ENCODE measurements at regions not wholly inside any gene's neighbourhood (a gene's known extent, or its start where the extent isn't known, plus 50 kb on each side); places are given as distances from the start of the nearest gene placed in this dataset.

- no peaks in the 10 kb centered on the region for H3K9me3 Mint-ChIP-seq (ENCODE audit: low read depth)
- no peak for DNase-seq
Measured at GRCh38 chr1:30186586-30186985, 536.8 kb downstream of the MATN1 start.

GRCh38 chr1:30185809-30186208, 537.6 kb downstream of the MATN1 start:
- DNase-seq: no peak
- ATAC-seq: no peak
- Mint-ChIP-seq H3K27me3 (no peaks in the 10 kb centered on the region), H3K9me3 (ENCODE audit: low read depth) (no peaks in the 10 kb centered on the region), H3K4me1 (peaks cover 5% of the 10 kb centered on the region), H3K36me3 (no peaks in the 10 kb centered on the region), H3K27ac (no peak overlapping the region), H3K4me3 (no peak overlapping the region)
- CTCF ChIA-PET: no interaction called here

More at GRCh38 chr1:30186586-30186985, 536.8 kb downstream of the MATN1 start:
- H3K27ac Mint-ChIP-seq: no peak overlapping the region
- no peaks in the 10 kb centered on the region for H3K36me3 Mint-ChIP-seq
- no peak overlapping the region for H3K4me3 Mint-ChIP-seq
- CTCF ChIA-PET: no interaction called here
- peaks cover 12% of the 10 kb centered on the region for H3K4me1 Mint-ChIP-seq
- H3K27me3 Mint-ChIP-seq: no peaks in the 10 kb centered on the region
- ATAC-seq: no peak

DNA sequence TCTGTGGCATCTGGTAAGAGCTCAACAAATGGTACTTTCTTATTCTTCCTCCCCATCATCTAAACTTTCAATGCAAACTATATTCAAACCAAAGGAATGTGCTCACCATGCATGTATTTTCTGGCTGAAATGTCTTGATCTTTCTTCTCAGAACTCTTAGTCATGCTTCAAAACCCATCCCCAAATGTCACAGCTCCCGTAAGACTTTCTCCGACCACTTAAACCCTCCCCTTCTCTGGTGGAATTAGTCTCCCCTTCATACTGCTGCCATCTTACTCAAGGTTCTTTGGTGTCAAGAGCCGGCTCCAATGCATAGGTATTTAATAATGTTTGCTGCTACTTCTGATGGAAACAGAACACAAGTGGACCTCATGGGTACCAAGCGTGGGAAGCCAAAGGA, 538.1 kb downstream of the MATN1 start:
- H3K27me3 Mint-ChIP-seq: no peaks in the 10 kb centered on the region
- no peak for ATAC-seq
- H3K4me1 Mint-ChIP-seq: peaks cover under 1% of the 10 kb centered on the region
- CTCF ChIA-PET: no interaction called here
- no peak overlapping the region for H3K4me3 Mint-ChIP-seq
- H3K27ac Mint-ChIP-seq: no peak overlapping the region
- no peaks in the 10 kb centered on the region for H3K36me3 Mint-ChIP-seq
- no peaks in the 10 kb centered on the region for H3K9me3 Mint-ChIP-seq (ENCODE audit: low read depth)
- no peak for DNase-seq

DNA sequence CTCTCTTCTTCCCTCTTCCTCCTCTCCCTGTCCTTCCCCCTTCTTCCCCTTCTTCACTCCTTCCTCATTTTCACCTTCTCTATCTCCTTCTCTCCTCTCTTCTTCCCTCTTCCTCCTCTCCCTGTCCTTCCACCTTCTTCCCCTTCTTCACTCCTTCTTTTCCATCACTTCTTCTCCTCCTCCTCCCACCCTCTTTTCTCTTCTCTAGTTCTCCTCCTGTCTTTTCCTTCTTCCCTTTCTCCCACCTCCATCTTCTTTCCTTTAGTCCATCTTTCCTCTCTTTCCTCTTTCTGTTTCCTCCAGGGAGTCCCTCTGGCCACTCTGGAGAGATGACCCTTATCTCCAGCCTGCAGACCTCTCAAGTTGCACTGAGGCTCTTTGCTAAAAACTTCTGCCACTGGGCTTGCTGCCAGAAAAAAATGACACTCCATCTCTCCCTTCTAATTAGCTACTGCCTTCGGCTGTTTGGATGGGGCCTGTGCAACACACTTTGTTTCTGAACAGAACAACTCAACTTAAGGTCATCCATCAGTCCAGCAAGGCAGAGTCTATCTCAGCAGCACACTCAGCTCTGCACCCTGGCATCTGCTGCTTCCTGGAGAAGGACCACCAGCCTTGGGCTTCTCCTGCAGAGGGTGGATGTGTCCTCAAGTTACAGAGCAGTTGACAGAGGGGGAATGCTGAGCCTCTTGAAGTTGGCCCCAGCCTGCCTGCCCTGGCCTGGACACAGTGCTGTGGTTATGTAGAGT, 538.8 kb downstream of the MATN1 start:
- H3K36me3 Mint-ChIP-seq: no peaks in the 10 kb centered on the region
- H3K27me3 Mint-ChIP-seq: no peaks in the 10 kb centered on the region

DNA sequence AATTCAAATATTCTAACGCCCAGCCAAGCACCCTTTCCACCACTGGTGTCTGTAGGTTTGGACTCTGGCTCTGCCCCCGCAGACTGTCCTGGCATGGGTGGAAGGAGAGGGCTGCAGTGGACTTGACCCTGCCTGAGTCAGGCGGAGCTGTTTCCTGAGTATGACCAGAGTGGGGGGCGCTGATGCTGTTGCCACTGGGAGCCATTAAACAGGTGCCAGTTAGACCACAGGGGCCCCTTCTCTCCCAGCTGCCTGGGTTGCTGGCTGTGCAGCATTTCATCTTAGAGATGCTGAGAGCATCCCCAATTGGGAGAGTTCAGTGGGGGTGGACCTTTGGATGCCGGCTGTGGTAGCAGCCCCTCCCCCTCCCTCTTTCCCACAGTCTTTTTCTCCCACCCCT, 539.5 kb downstream of the MATN1 start:
- Mint-ChIP-seq H3K4me1 (no peaks in the 10 kb centered on the region), H3K9me3 (ENCODE audit: low read depth) (peaks cover 2% of the 10 kb centered on the region), H3K36me3 (no peaks in the 10 kb centered on the region), H3K4me3 (no peak overlapping the region), H3K27me3 (no peaks in the 10 kb centered on the region), H3K27ac (no peak overlapping the region)
- DNase-seq (no peak), ATAC-seq (no peak)
- CTCF ChIA-PET: no interaction called here

More for the DNA sequence above, 538.8 kb downstream of the MATN1 start:
- DNase-seq: no peak
- no peaks in the 10 kb centered on the region for H3K9me3 Mint-ChIP-seq (ENCODE audit: low read depth)
- H3K27ac Mint-ChIP-seq: no peak overlapping the region
- H3K4me3 Mint-ChIP-seq: no peak overlapping the region
- no peaks in the 10 kb centered on the region for H3K4me1 Mint-ChIP-seq
- CTCF ChIA-PET: no interaction called here
- ATAC-seq: no peak

- Mint-ChIP-seq H3K4me3 (no peak overlapping the region), H3K27me3 (no peaks in the 10 kb centered on the region), H3K4me1 (no peaks in the 10 kb centered on the region), H3K9me3 (ENCODE audit: low read depth) (peaks cover 2% of the 10 kb centered on the region), H3K36me3 (no peaks in the 10 kb centered on the region), H3K27ac (no peak overlapping the region)
- DNase-seq (no peak), ATAC-seq (no peak)
- CTCF ChIA-PET: no interaction called here
Measured at GRCh38 chr1:30183006-30183405, 540.4 kb downstream of the MATN1 start.

GRCh38 chr1:30179942-30180543, 543.3 kb downstream of the MATN1 start:
- Mint-ChIP-seq H3K27me3 (peaks cover 10% of the 10 kb centered on the region), H3K27ac (no peak overlapping the region), H3K4me1 (no peaks in the 10 kb centered on the region), H3K36me3 (no peaks in the 10 kb centered on the region), H3K4me3 (no peak overlapping the region), H3K9me3 (ENCODE audit: low read depth) (peaks cover 2% of the 10 kb centered on the region)
- ATAC-seq (no peak), DNase-seq (no peak)
- CTCF ChIA-PET: no interaction called here

- H3K27me3 Mint-ChIP-seq: peaks cover 14% of the 10 kb centered on the region
- peaks cover 2% of the 10 kb centered on the region for H3K9me3 Mint-ChIP-seq (ENCODE audit: low read depth)
- CTCF ChIA-PET: interaction anchor here (1.0 kb wide), 1 partner anchor 47 kb away, joined by 3 read pairs; no protein-coding TSS in a partner anchor
- DNase-seq (no peak), ATAC-seq (no peak)
- H3K4me3 Mint-ChIP-seq: no peak overlapping the region
- no peak overlapping the region for H3K27ac Mint-ChIP-seq
- no peaks in the 10 kb centered on the region for H3K4me1 Mint-ChIP-seq
- no peaks in the 10 kb centered on the region for H3K36me3 Mint-ChIP-seq
Measured at GRCh38 chr1:30176477-30176876, 546.9 kb downstream of the MATN1 start.

DNA sequence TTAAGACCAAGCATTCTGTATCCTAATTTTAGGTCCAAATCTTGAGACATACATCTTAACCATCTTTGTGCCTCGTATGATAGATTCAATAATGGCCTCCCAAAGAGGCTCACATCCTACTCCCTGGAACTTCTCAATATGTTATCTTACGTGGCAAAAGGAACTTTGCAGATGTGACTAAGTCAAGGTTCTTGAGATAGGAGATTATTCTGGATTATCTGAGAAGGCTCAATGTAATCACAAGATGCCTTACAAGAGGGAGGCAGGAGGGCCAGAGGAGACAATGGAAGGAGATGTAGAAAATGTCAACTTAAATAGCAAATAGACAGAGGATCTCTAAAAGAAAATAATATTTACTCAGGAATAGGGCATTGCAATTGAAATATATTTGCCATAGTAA, 548.9 kb downstream of the MATN1 start:
- CTCF ChIA-PET: no interaction called here
- DNase-seq (no peak), ATAC-seq (no peak)
- H3K36me3 Mint-ChIP-seq: no peaks in the 10 kb centered on the region
- H3K4me3 Mint-ChIP-seq: no peak overlapping the region
- H3K4me1 Mint-ChIP-seq: no peaks in the 10 kb centered on the region
- H3K27ac Mint-ChIP-seq: no peak overlapping the region
- H3K9me3 Mint-ChIP-seq (ENCODE audit: low read depth): peaks cover 2% of the 10 kb centered on the region
- H3K27me3 Mint-ChIP-seq: peaks cover 21% of the 10 kb centered on the region

DNA sequence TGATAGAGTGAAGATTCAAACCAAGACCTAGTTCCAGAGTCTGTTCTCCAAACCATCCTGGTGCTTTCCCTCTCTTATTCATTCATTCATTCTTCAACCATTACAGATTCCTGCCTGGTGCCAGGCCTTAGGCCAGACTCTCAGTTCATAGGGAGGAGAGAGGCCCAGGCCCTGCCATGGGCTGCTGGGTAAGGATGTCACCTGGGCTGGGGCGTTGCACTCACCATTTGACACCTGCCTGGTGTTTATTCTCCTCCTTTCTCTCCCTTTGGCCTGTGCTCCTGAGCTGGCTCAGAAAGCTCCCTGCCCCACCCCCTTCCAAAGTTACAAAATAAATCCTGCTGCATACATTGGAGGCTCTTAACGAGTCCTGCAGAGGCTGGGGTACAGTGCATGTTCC, 549.8 kb downstream of the MATN1 start:
- Mint-ChIP-seq H3K36me3 (no peaks in the 10 kb centered on the region), H3K27me3 (peaks cover 22% of the 10 kb centered on the region), H3K4me1 (no peaks in the 10 kb centered on the region), H3K4me3 (no peak overlapping the region), H3K27ac (no peak overlapping the region), H3K9me3 (ENCODE audit: low read depth) (no peaks in the 10 kb centered on the region)
- ATAC-seq (no peak), DNase-seq (no peak)
- CTCF ChIA-PET: no interaction called here

- H3K27me3 Mint-ChIP-seq: peaks cover 24% of the 10 kb centered on the region
- CTCF ChIA-PET: no interaction called here
- no peak for DNase-seq
- no peaks in the 10 kb centered on the region for H3K4me1 Mint-ChIP-seq
- no peak overlapping the region for H3K4me3 Mint-ChIP-seq
- no peaks in the 10 kb centered on the region for H3K9me3 Mint-ChIP-seq (ENCODE audit: low read depth)
- ATAC-seq: no peak
- H3K27ac Mint-ChIP-seq: no peak overlapping the region
- no peaks in the 10 kb centered on the region for H3K36me3 Mint-ChIP-seq
Measured at GRCh38 chr1:30172757-30173156, 550.6 kb downstream of the MATN1 start.

DNA sequence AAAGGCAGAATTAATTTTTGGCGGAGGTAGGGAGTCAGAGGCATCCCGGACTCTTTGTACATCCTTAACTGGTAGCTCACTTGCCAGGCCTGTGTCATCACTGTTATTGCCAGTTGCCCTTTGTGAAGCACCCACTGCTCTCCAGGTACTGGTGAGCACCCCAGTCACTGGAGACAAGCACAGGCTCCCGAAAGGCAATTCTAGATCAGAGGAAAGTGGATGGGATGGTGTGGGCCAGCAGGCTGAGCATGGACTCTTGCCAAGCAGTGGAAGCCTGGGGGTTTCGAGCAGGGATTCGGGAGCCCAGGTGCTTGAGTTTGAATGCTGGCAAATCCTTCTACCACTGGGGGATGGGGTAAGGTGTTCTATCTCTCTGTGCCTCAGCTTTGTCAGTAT, 551.1 kb downstream of the MATN1 start:
- Mint-ChIP-seq H3K9me3 (ENCODE audit: low read depth) (no peaks in the 10 kb centered on the region), H3K4me1 (no peaks in the 10 kb centered on the region), H3K27me3 (peaks cover 24% of the 10 kb centered on the region), H3K27ac (no peak overlapping the region), H3K4me3 (no peak overlapping the region), H3K36me3 (no peaks in the 10 kb centered on the region)
- no peak for ATAC-seq
- no peak for DNase-seq
- CTCF ChIA-PET: no interaction called here

DNA sequence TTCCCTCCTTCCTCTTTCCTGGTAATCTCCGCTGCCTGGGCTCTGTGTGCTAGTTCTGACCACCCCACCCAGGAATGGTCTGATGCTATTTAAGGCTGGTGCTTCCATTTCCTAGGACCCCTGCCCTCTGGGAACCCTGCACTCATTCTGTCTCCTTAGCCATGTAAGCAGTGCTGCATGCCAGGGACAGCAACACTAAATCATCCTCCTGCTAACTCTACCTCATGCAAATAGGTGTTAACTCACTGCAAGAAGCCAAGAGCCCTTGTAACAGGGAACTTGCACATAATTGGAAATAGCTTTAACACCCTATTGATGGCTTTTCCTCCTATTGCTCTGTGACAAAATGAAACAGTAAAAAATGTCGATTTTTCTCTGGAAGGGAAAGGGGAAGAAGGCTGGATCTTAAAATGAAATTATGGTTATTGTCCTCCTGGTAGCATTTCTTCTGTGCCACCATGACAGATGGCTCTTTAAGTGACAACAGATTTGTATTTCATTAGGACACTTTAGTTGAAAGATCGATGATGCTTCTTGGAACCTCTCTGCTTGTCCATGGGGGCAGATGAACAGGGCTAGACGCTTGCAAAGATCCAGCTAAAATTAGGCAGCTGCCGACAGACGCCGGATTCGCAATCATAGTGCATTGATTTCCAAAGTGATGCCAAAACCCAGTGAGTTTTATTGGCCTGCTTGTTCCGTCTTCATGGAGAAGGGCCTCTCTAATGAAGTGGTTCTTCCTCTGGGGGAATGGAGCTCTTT, 551.7 kb downstream of the MATN1 start:
- CTCF ChIA-PET: no interaction called here
- Mint-ChIP-seq H3K9me3 (ENCODE audit: low read depth) (no peaks in the 10 kb centered on the region), H3K27me3 (peaks cover 24% of the 10 kb centered on the region), H3K4me1 (no peaks in the 10 kb centered on the region), H3K27ac (no peak overlapping the region), H3K36me3 (no peaks in the 10 kb centered on the region), H3K4me3 (no peak overlapping the region)
- DNase-seq (no peak), ATAC-seq (no peak)

DNA sequence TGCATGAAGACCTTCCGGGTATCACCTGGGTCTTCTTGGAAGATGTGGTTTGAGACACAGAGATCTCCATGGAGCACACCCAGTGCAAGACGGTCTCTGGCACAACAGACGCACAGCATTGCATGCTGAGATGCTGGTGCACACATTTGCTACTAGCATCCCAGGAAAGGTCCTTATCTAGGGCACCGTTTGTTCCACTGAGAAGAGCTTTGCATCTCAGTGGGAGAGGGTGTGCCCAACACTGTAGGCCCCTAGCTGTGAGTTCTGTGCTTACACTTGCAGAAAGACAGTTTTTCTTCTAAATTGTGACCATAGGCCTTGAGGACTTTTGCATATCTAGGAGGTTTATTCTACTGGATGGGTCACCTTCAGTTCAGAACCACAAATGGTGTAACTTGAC, 554.1 kb downstream of the MATN1 start:
- peaks cover 19% of the 10 kb centered on the region for H3K27me3 Mint-ChIP-seq
- no peaks in the 10 kb centered on the region for H3K9me3 Mint-ChIP-seq (ENCODE audit: low read depth)
- ATAC-seq: no peak
- no peaks in the 10 kb centered on the region for H3K4me1 Mint-ChIP-seq
- H3K27ac Mint-ChIP-seq: no peak overlapping the region
- H3K4me3 Mint-ChIP-seq: no peak overlapping the region
- DNase-seq: no peak
- no peaks in the 10 kb centered on the region for H3K36me3 Mint-ChIP-seq
- CTCF ChIA-PET: no interaction called here

All from activated CD8-positive, alpha-beta memory T cell treated with anti-CD3 and anti-CD28 coated beads, Interleukin-2, amount 10 ng/mL, durations not matched to agents 7 days and 5 days (primary cell).